OCI-LY7 (cell line): ENCODE measurements at regions not wholly inside any gene's neighbourhood (a gene's known extent, or its start where the extent isn't known, plus 50 kb on each side); places are given as distances from the start of the nearest gene placed in this dataset.

Experiments
- BruUV-seq: library from RNA; stranded (reverse); fragments of 400-500 nt; replicated peaks from 2 replicates; lab custom pipeline; 2021; lab: Mats Ljungman, UMichigan
- CTCF ChIA-PET: fragments of 300-600 bp; sonication (Branson Sonifier 250); formaldehyde crosslinking; loops from one replicate; lab custom pipeline; 2022; ENCODE audit warnings: antibody characterized with exemption; ENCODE audit not compliant: unreplicated experiment; lab: Charles Lee
- POLR2A ChIA-PET: fragments of 300-600 bp; sonication (Branson Sonifier 250); formaldehyde crosslinking; loops from one replicate; lab custom pipeline; 2022; ENCODE audit warnings: antibody characterized with exemption; lab: Charles Lee
- DNase-seq: peaks from one replicate; pipeline ENCODE4 v3.0.0-alpha.2; 2015; ENCODE audit warnings: low spot score
- H2AFZ ChIP-seq: fragments of 200-600 bp; sonication (generic), shearing (Covaris generic); 2 replicates; pipeline ENCODE4 v1.6.1; 2014; ENCODE audit warnings: mild to moderate bottlenecking, antibody characterized with exemption, low read length, moderate library complexity
- H3K27ac ChIP-seq: fragments of 200-600 bp; sonication (generic); 2 replicates; pipeline ENCODE4 v1.5.1; 2014; ENCODE audit warnings: mixed run types, low read depth, mild to moderate bottlenecking, moderate library complexity, low read length, inconsistent platforms; ENCODE audit not compliant: poor library complexity, severe bottlenecking
- H3K36me3 ChIP-seq: fragments of 200-600 bp; sonication (generic); 2 replicates; pipeline ENCODE4 v1.6.1; 2014; ENCODE audit warnings: mild to moderate bottlenecking, antibody characterized with exemption, low read length, moderate library complexity, mixed read lengths; ENCODE audit not compliant: insufficient read depth
- H3K4me1 ChIP-seq: fragments of 200-600 bp; sonication (generic); 2 replicates; pipeline ENCODE4 v1.5.1; 2014; ENCODE audit warnings: mild to moderate bottlenecking, low read length; ENCODE audit not compliant: insufficient read depth, poor library complexity, severe bottlenecking
- H3K4me2 ChIP-seq: fragments of 200-600 bp; sonication (generic); 2 replicates; pipeline ENCODE4 v1.6.1; 2014; ENCODE audit warnings: mild to moderate bottlenecking, low read length
- H3K4me3 ChIP-seq: fragments of 200-600 bp; sonication (generic); 2 replicates; pipeline ENCODE4 v1.5.1; 2014; ENCODE audit warnings: mild to moderate bottlenecking, low read depth, low read length; ENCODE audit not compliant: poor library complexity, severe bottlenecking
- H3K79me2 ChIP-seq: fragments of 200-600 bp; sonication (generic); 2 replicates; pipeline ENCODE4 v1.6.1; 2016; ENCODE audit warnings: low read depth, mild to moderate bottlenecking, low read length, moderate library complexity, mixed read lengths; ENCODE audit not compliant: insufficient read depth
- H3K9me2 ChIP-seq: fragments of 200-600 bp; sonication (generic); 2 replicates; pipeline ENCODE4 v1.6.1; 2016; ENCODE audit warnings: mild to moderate bottlenecking, low read length, mixed read lengths; ENCODE audit not compliant: insufficient read depth
- H3K9me3 ChIP-seq: fragments of 200-600 bp; sonication (generic); 2 replicates; pipeline ENCODE4 v1.6.1; 2014; ENCODE audit warnings: mild to moderate bottlenecking, mixed run types, low read length, mixed read lengths
- H4K20me1 ChIP-seq: fragments of 200-600 bp; sonication (generic); 2 replicates; pipeline ENCODE4 v1.6.1; 2014; ENCODE audit warnings: mild to moderate bottlenecking, antibody characterized with exemption, low read length, moderate library complexity, mixed read lengths; ENCODE audit not compliant: insufficient read depth
- EZH2phosphoT487 ChIP-seq: fragments of 200-600 bp; sonication (generic); IDR thresholded peaks from 2 replicates; pipeline ENCODE4 v1.6.1; 2018; ENCODE audit warnings: low read depth, borderline replicate concordance, mild to moderate bottlenecking, mixed run types, antibody characterized with exemption, low read length, moderate library complexity, mixed read lengths
- intact Hi-C: fragments of 100-400 bp; cut with micrococcal nuclease; formaldehyde crosslinking; loops from one replicate; pipeline ENCODE4 v1.10.0; 2022; ENCODE audit not compliant: unreplicated experiment
- TF ChIP-seq, protein P1 (sequence below): fragments of 200-600 bp; sonication (generic); conservative IDR thresholded peaks from 2 replicates; pipeline ENCODE4 v1.5.1; 2014; ENCODE audit warnings: mild to moderate bottlenecking, antibody characterized with exemption, low read length, moderate library complexity, mixed read lengths

- H3K9me2 ChIP-seq = no peaks in the 10 kb centered on the region
- POLR2A ChIA-PET = no interaction called here
- CTCF ChIA-PET = interaction anchor here (0.5 kb wide), 1 partner anchor 248 kb away, joined by 3 read pairs; no protein-coding TSS in a partner anchor
- H3K36me3 ChIP-seq = no peaks in the 10 kb centered on the region
- BruUV-seq = no TSS peak
- H2AFZ ChIP-seq = no peak overlapping the region
- DNase-seq = no peak
- no peak overlapping the region for H3K4me2 ChIP-seq
- no peaks in the 10 kb centered on the region for H3K9me3 ChIP-seq
- no peaks in the 10 kb centered on the region for H4K20me1 ChIP-seq
- no peak overlapping the region for H3K4me3 ChIP-seq
- TF ChIP-seq, protein P1, sequence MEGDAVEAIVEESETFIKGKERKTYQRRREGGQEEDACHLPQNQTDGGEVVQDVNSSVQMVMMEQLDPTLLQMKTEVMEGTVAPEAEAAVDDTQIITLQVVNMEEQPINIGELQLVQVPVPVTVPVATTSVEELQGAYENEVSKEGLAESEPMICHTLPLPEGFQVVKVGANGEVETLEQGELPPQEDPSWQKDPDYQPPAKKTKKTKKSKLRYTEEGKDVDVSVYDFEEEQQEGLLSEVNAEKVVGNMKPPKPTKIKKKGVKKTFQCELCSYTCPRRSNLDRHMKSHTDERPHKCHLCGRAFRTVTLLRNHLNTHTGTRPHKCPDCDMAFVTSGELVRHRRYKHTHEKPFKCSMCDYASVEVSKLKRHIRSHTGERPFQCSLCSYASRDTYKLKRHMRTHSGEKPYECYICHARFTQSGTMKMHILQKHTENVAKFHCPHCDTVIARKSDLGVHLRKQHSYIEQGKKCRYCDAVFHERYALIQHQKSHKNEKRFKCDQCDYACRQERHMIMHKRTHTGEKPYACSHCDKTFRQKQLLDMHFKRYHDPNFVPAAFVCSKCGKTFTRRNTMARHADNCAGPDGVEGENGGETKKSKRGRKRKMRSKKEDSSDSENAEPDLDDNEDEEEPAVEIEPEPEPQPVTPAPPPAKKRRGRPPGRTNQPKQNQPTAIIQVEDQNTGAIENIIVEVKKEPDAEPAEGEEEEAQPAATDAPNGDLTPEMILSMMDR = no peak
- no peak for TF ChIP-seq EZH2phosphoT487
- intact Hi-C loops = no loop called here
- H3K4me1 ChIP-seq = no peaks in the 10 kb centered on the region
- no peak overlapping the region for H3K27ac ChIP-seq
- H3K79me2 ChIP-seq = no peaks in the 10 kb centered on the region
These were observed 930.1 kb upstream of the GJE1 start for GRCh38 chr6:141202626-141203025.

DNA sequence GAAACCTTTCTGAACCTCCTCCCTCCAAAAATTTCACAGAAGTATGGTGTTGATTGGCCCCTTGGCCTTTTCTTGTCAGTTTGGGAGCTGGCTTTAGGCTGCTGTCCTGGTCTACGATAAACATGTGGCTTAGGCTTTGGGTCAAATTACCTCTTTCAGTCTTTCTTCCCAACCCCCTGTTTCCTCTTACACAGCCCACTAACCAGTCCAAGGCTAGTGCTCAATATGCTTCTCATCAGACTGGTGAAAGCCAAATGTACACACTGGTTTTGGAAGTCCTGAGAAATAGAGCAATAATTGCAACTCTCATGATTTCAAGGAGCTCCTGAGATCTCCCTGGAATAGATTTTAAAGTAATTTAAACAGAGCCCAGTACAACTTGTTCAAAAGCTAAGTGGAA lies 933.7 kb upstream of the GJE1 start:
- Histone ChIP-seq H3K79me2 (no peaks in the 10 kb centered on the region), H3K4me2 (no peak overlapping the region), H3K4me1 (no peaks in the 10 kb centered on the region), H3K4me3 (no peak overlapping the region), H3K36me3 (no peaks in the 10 kb centered on the region), H2AFZ (no peak overlapping the region), H4K20me1 (no peaks in the 10 kb centered on the region), H3K9me2 (no peaks in the 10 kb centered on the region), H3K27ac (no peak overlapping the region), H3K9me3 (no peaks in the 10 kb centered on the region)
- POLR2A ChIA-PET = interaction anchor here (0.7 kb wide), 1 partner anchor 9 kb away, joined by 3 read pairs; no protein-coding TSS in a partner anchor
- BruUV-seq = no TSS peak
- CTCF ChIA-PET = no interaction called here
- no peak for DNase-seq
- TF ChIP-seq, protein P1 = no peak
- no peak for TF ChIP-seq EZH2phosphoT487
- intact Hi-C loops = no loop called here

DNA sequence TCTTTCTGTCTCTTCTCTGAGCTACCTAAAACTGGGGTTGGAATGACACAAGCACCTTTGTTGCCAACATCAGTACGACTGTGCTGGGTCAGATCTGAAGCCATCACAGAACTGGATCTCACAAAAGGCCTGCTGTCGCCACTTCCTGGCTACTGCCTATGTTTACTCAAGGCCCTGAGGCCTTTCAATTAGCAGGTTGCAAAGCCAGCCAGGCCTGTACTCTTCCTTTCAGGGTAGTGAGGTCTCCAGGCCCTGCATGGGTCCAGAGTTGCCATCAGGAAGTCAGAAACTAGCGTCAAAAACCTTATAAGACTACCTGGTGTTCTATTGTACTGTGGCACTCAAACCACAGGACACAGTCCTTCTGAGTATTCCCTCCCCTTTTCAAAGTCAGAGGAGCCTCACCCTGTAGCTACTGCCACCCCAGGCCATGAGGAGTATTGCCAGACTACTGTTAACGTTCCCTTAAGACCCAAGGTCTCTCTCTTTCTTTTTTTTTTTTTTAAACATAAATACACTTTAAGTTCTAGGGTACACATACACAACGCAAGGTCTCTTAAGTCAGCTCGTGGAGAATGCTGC lies 937.4 kb upstream of the GJE1 start:
- no peaks in the 10 kb centered on the region for H3K4me1 ChIP-seq
- H3K4me2 ChIP-seq = no peak overlapping the region
- ChIA-PET CTCF (no interaction called here), POLR2A (interaction anchor here (1.9 kb wide), 1 partner anchor 11 kb away, joined by 7 read pairs; no protein-coding TSS in a partner anchor)
- H2AFZ ChIP-seq = 0 out of 2 replicates have a peak overlapping the region, but pooled peaks have one; percentile 9
- H3K79me2 ChIP-seq = no peaks in the 10 kb centered on the region
- no peaks in the 10 kb centered on the region for H3K9me2 ChIP-seq
- H3K27ac ChIP-seq = no peak overlapping the region
- DNase-seq = peak; percentile 16
- H4K20me1 ChIP-seq = no peaks in the 10 kb centered on the region
- intact Hi-C loops = no loop called here
- BruUV-seq = no TSS peak
- no peak for TF ChIP-seq EZH2phosphoT487
- TF ChIP-seq, protein P1 = peak; percentile 64
- H3K4me3 ChIP-seq = no peak overlapping the region
- H3K9me3 ChIP-seq = no peaks in the 10 kb centered on the region
- H3K36me3 ChIP-seq = no peaks in the 10 kb centered on the region
